NCI-H345 treated with DMSO at 0.1 percent for 48 hours (cell line): ENCODE measurements at regions not wholly inside any gene's neighbourhood (a gene's known extent, or its start where the extent isn't known, plus 50 kb on each side); places are given as distances from the start of the nearest gene placed in this dataset.
A peak's percentile ranks its signal among the peaks of the same experiment; 100 is the strongest.
"Not testable (repeated sequence)": the region's sequence is repeated elsewhere in the genome, so short reads cannot be mapped to it uniquely, and the experiment has no call there.

Source experiments
- DNase-seq: peaks from one replicate; lab custom pipeline; 2025; ENCODE audit not compliant: unreplicated experiment; lab: John Stamatoyannopoulos, UW

DNA sequence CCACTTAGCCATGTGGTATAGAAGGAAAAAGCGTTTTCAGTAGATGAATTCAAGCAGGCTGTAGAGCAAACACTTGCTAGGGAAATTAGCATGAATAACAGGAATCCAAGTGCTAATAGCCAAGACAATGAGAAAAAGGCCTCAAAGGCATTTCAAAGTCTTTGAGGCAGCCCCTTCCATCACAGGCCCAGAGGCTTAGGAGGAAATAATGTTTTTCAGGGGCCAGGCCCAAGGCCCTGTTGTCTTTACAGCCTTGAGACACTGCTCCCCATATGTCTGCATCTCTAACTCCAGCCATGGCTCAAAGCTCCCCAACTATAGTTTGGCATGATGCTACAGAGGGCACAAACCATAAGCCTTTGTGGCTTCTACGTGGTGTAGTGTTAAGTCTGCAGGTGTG lies 563.5 kb downstream of the TAF11L14 start:
- no peak for DNase-seq

GRCh38 chr5:18202164-18202563 lies 567.9 kb downstream of the TAF11L14 start:
- no peak for DNase-seq

DNA sequence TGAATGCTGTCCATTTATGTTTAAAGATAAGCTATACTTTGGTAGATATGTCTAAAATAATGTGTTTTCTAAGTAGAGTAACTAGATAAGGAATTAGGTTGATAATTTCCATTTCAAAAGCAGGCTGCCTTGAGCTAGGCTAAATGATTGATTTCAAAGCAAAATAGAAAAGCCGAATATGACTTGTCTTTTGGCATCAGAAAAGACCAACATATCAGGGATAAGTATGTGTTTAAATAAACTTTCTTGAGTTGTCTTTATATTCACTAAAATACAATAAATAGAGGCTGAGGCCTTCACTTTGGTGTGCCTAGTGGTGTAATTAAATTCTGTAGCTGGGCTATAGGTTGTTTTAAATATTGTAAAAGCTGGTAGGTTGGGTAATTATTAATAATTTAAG lies 569.0 kb downstream of the TAF11L14 start:
- no peak for DNase-seq

DNA sequence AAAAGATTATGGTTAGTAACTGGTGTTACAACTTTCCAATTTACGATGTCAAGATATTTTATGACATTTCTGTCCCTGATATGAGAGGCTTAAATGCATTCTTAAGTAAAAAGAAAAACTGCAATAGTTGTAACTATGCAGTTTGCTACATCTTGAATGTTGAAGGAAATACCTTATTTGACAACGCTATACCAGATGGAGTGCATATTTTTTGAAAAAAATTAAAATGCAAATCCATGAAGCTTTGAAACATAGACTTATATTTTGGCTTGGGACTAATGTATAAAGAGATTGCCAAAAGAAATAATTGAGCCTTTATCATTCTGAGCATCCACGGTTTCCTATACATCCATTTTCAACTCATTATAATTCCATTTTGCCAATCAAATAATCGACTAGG lies 579.4 kb downstream of the TAF11L14 start:
- no peak for DNase-seq

GRCh38 chr5:18216016-18216415 lies 581.8 kb downstream of the TAF11L14 start:
- DNase-seq, result no peak

- no peak for DNase-seq
Measured at GRCh38 chr5:18216729-18217128, 582.5 kb downstream of the TAF11L14 start.

DNA sequence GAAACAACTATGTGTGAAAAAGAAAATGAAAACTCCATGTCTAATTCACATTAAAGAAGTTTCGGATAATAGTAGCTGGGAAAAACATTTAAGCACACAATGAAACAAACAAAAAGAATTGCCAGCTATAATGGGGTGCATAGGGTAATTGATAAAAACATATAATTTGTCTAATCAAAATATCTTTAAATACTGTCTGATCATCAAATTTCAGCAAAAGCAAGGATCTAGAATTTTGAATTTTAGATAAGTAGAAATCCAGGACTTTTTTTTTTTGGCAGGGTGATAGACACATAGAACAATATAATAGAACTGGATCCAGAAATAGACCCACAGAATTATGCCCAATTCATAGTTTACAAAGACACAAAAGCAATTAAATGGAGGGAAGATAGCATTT lies 585.0 kb downstream of the TAF11L14 start:
- no peak for DNase-seq

GRCh38 chr5:18220631-18221030 lies 586.4 kb downstream of the TAF11L14 start:
- DNase-seq, result no peak

DNA sequence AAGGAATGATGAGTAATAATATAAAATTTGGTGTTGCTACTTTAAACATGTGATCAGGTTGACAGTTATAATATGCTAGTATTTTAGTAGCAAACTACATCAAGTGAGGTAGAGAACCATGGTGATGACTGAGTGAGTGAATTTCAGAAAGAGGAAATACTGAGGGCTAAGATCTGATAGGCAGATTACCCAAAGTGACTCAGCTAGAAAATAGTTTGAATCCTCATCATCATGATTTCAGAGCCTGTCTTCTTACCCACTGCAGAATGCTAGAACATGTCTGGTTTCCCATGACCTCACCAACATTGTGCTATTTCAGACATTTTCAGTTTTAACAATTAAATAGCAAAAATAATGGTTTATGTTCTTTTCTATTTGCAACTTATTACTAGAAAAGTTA lies 602.1 kb downstream of the TAF11L14 start:
- DNase-seq, result no peak

GRCh38 chr5:18238321-18238720 lies 604.1 kb downstream of the TAF11L14 start:
- DNase-seq, result no peak

- no peak for DNase-seq
Measured at GRCh38 chr5:18240971-18241370, 606.7 kb downstream of the TAF11L14 start.

GRCh38 chr5:18243846-18244245 lies 609.6 kb downstream of the TAF11L14 start:
- DNase-seq, result no peak

DNA sequence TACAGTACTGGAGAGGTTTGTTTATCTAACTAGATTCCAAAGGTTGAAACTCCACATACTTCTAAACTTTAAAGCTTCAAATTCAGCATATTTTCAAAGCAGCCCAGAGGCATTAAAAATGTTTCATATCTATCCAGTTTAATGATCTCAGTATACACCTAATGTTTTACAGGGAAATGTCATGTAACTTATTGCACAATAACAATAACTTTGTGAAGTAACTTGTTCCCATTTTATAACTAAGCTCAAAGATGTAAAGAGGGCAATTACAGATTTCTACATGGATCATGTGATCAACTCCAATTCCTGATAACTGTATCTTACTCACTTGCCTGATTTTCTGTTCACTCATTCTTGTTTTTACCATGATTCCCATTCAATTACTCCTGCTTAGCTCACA lies 610.0 kb downstream of the TAF11L14 start:
- DNase-seq, result no peak

DNA sequence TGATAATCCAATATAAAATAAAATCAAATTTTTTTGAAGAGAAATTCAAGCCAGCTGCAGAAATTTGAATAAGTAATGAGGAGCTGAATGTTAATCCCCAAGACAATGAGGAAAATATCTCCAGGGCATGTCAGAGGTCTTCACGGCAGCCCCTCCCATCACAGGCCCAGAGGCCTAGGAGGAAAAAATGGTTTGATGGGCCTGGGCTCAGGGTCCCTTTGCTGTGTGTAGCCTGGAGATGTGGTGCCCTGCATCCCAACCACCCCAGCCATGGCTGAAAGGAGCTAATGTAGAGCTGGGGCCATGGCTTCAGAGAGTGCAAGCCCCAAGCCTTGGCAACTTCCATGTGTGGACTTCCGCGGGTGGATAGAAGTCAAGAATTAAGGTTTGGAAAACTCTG lies 618.3 kb downstream of the TAF11L14 start:
- DNase-seq, result no peak

- DNase-seq, result no peak
Measured at GRCh38 chr5:18264126-18264882, 630.0 kb downstream of the TAF11L14 start.

GRCh38 chr5:18270635-18271338 lies 636.5 kb downstream of the TAF11L14 start:
- no peak for DNase-seq

DNA sequence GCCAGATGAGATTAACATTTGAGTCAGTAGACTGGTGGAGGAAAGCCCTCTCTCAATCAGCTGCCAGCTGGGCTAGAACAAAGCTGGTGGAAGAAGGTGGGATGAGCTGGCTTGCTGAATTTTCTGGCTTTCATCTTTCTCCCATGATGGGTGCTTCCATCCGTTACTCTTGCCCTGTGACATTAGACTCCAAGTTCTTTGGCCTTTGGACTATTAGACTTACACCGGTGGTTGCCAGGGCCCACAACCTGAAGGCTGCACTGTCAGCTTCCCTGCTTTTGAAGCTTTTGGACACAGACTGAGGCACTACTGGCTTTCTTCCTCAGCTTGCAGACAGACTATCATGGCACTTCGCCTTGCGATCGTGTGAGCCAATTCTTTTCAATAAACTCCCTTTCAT lies 642.7 kb downstream of the TAF11L14 start:
- DNase-seq, result no peak

DNA sequence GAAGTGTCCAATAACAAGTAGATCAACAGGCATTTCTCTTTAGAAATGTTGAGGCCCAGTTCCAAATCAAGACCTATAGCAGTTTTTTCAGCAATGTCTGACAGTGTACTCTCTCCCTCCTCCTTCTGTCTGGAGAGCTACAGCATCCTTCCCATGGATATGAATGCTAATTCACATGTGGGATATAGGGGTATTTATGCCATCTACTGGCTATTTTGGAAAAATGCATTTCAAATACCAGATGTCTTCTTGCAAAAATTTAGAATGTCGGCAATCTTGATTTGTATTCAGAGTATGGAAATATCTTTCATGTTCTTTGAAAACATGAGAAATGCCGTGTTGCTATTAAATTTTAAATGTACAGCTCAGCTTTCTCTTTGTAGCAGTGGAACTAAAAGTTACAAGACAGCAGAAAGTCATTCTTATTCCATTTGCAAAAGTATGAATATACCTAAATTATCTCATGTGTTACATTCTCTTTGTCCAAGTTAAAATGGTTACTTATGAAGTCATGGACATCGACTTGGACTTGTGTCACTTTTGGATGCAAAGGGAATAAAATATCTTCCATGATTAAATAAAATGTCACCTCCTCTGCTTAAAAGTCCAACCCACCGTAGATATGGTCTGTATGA lies 647.8 kb downstream of the TAF11L14 start:
- DNase-seq, result peak; percentile 66

GRCh38 chr5:18285257-18285656 lies 651.0 kb downstream of the TAF11L14 start:
- no peak for DNase-seq

DNA sequence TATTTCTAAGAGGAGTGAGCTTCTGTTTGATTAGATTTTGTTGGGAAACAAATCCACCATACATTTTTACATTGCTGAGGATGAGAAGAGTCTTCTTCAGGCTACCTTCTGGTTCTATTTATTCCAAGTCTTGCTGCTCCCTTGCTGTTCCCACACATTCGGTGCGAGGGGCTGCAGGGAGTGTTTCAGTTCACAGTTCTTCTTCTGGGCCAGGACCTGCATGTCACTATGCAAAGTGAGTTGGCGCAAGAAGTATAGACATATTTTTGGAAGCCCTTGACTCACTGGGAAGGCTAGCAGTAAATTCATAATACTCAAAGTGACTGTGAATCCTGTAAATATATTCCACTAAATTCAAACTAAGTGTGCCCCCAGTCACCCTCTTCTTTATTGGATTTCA lies 657.9 kb downstream of the TAF11L14 start:
- DNase-seq, result no peak

DNA sequence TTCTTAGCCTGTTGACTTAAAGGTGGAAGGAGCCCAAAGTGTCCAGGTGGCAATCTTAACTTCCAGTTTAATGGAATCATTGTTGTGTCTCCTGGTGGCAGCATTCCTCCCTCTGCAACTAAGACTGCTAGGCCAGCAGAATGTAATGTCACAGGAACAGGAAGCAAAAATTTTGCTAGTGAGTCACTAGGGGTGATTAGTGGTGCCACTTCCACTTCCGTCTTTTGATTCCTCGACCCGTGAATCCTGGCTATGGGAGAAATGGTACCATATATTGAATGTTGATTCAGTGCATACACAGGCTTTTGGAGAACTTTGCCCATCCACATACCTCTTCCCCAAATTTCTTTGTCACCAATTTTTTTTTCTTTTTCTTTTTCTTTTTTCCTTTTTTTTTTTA lies 661.4 kb downstream of the TAF11L14 start:
- DNase-seq, result not testable (repeated sequence)

GRCh38 chr5:18299166-18299565 lies 664.9 kb downstream of the TAF11L14 start:
- DNase-seq, result no peak
